Esophagus muscularis mucosa (tissue), 4 donors: ENCODE measurements at regions not wholly inside any gene's neighbourhood (a gene's known extent, or its start where the extent isn't known, plus 50 kb on each side); places are given as distances from the start of the nearest gene placed in this dataset.
"Not testable (repeated sequence)": the region's sequence is repeated elsewhere in the genome, so short reads cannot be mapped to it uniquely, and the experiment has no call there.

ENCODE experiments used
- DNase-seq: peaks from one replicate; pipeline ENCODE4 v3.0.0-alpha.2; 2017; ENCODE audit errors: extremely low spot score
- H3K27ac ChIP-seq, 4 donors: fragments of 200-600 bp; sonication (generic); replicated peaks in 1 of 4; 1 replicate in 3 of 4; 2 replicates in 1 of 4; pipeline ENCODE4 v1.5.1; 2016 to 2019; ENCODE audit warnings: mild to moderate bottlenecking in 1 of 4
- H3K27me3 ChIP-seq, 4 donors: fragments of 200-600 bp; sonication (generic); one replicate each; pipeline versions ENCODE4 v1.5.1 to v1.6.0; 2016 to 2019
- H3K36me3 ChIP-seq, 4 donors: fragments of 200-600 bp; sonication (generic); one replicate each; pipeline ENCODE4 v1.5.1; 2016 to 2019
- H3K4me1 ChIP-seq, 4 donors: fragments of 200-600 bp; sonication (generic); one replicate each; pipeline ENCODE4 v1.5.1; 2016 to 2019
- H3K4me3 ChIP-seq, 4 donors: fragments of 200-600 bp; sonication (generic); 1 replicate in 2 of 4; 2 replicates in 2 of 4; pipeline ENCODE4 v1.5.1; 2016 to 2019; ENCODE audit warnings: mild to moderate bottlenecking in 4 of 4, moderate library complexity in 1 of 4
- H3K9me3 ChIP-seq, 4 donors: fragments of 200-600 bp; sonication (generic); 1 replicate in 3 of 4; 2 replicates in 1 of 4; pipeline ENCODE4 v1.5.1; 2016 to 2019
- CTCF ChIP-seq, 3 experiments: fragments of 200-600 bp in 2 of 3; fragments of 450-650 bp in 1 of 3; sonication (generic) in 2 of 3; IDR thresholded peaks; one replicate each; pipeline ENCODE4 v1.5.1; 2017 to 2019; ENCODE audit warnings: antibody characterized with exemption in 3 of 3, mild to moderate bottlenecking in 2 of 3, moderate library complexity in 1 of 3
- EP300 ChIP-seq: sonication (generic); formaldehyde crosslinking; IDR thresholded peaks from one replicate; pipeline ENCODE4 v1.6.1; 2017; ENCODE audit warnings: antibody characterized with exemption
- POLR2A ChIP-seq: fragments of 450-650 bp; IDR thresholded peaks from one replicate; pipeline ENCODE4 v1.6.1; 2017; ENCODE audit warnings: antibody characterized with exemption, moderate library complexity, mild to moderate bottlenecking, low read depth
- POLR2AphosphoS5 ChIP-seq, 2 donors: sonication (generic); formaldehyde crosslinking; IDR thresholded peaks; one replicate each; pipeline ENCODE4 v1.6.1; 2017; ENCODE audit warnings: antibody characterized with exemption in 2 of 2
- WGBS: methylation state at CpG from one replicate; pipeline ENCODE4 v1.1.5; 2018; 5-methylcytosine and 5-hydroxymethylcytosine counted together
- intact Hi-C: fragments of 100-400 bp; cut with DNase I; formaldehyde crosslinking; loops from one replicate; pipeline ENCODE4 v1.15.1; 2023

- no peak for DNase-seq
- Histone ChIP-seq H3K4me1 (no peaks in the 10 kb centered on the region), H3K4me3 (no peak overlapping the region), H3K36me3 (no peaks in the 10 kb centered on the region), H3K9me3 (no peaks in the 10 kb centered on the region), H3K27me3 (no peaks in the 10 kb centered on the region), H3K27ac (no peak overlapping the region)
- 94% methylated on average over 5 of the region's 5 CpGs for WGBS
- TF ChIP-seq POLR2A (no peak), POLR2AphosphoS5 (IDR thresholded peaks at IDR 0.05) (no peak)
- intact Hi-C loops: no loop called here
Observed at GRCh38 chr18:70397259-70397925, 108.5 kb downstream of the SOCS6 start.

GRCh38 chr18:70395771-70396170 lies 106.9 kb downstream of the SOCS6 start:
- H3K36me3 ChIP-seq, DNase-seq, H3K27me3 ChIP-seq, H3K4me3 ChIP-seq, H3K9me3 ChIP-seq, H3K4me1 ChIP-seq, intact Hi-C loops, H3K27ac ChIP-seq: not testable (repeated sequence)
- 88% methylated on average over 4 of the region's 4 CpGs for WGBS

GRCh38 chr18:70394672-70395071 lies 105.8 kb downstream of the SOCS6 start:
- TF ChIP-seq CTCF (IDR thresholded peaks at IDR 0.05) (no peak), POLR2A (no peak), EP300 (no peak), POLR2AphosphoS5 (IDR thresholded peaks at IDR 0.05) (no peak)
- 83% methylated on average over 5 of the region's 5 CpGs for WGBS
- Histone ChIP-seq H3K4me3 (no peak overlapping the region), H3K27ac (no peak overlapping the region), H3K27me3 (no peaks in the 10 kb centered on the region), H3K4me1 (no peaks in the 10 kb centered on the region), H3K9me3 (no peaks in the 10 kb centered on the region), H3K36me3 (no peaks in the 10 kb centered on the region)
- intact Hi-C loops: no loop called here
- DNase-seq: no peak

- no peak overlapping the region for H3K4me3 ChIP-seq
- H3K36me3 ChIP-seq: no peaks in the 10 kb centered on the region
- no peak for TF ChIP-seq CTCF (IDR thresholded peaks at IDR 0.05)
- no peak for TF ChIP-seq EP300
- no peak for TF ChIP-seq POLR2A
- no peak for TF ChIP-seq POLR2AphosphoS5 (IDR thresholded peaks at IDR 0.05)
- H3K9me3 ChIP-seq: no peaks in the 10 kb centered on the region
- no peaks in the 10 kb centered on the region for H3K27me3 ChIP-seq
- no peak for DNase-seq
- WGBS: 74% methylated on average over 4 of the region's 4 CpGs
- H3K4me1 ChIP-seq: no peaks in the 10 kb centered on the region
- no peak overlapping the region for H3K27ac ChIP-seq
- intact Hi-C loops: no loop called here
Observed at GRCh38 chr18:70390371-70391090, 101.7 kb downstream of the SOCS6 start.

- H3K27me3 ChIP-seq, H3K9me3 ChIP-seq, intact Hi-C loops, DNase-seq, H3K4me1 ChIP-seq, H3K4me3 ChIP-seq, H3K27ac ChIP-seq, H3K36me3 ChIP-seq: not testable (repeated sequence)
- WGBS: 93% methylated on average over 5 of the region's 5 CpGs
Observed at GRCh38 chr18:70389036-70389435, 100.2 kb downstream of the SOCS6 start.

- no peak for DNase-seq
- TF ChIP-seq EP300 (no peak), CTCF (IDR thresholded peaks at IDR 0.05) (no peak), POLR2A (no peak), POLR2AphosphoS5 (IDR thresholded peaks at IDR 0.05) (no peak)
- H3K27ac ChIP-seq: no peak overlapping the region
- WGBS: 75% methylated on average over 1 of the region's 1 CpG
- H3K9me3 ChIP-seq: no peaks in the 10 kb centered on the region
- intact Hi-C loops: no loop called here
- H3K4me3 ChIP-seq: no peak overlapping the region
- H3K4me1 ChIP-seq: no peaks in the 10 kb centered on the region
- H3K36me3 ChIP-seq: no peaks in the 10 kb centered on the region
- H3K27me3 ChIP-seq: no peaks in the 10 kb centered on the region
Observed at GRCh38 chr18:70387027-70387426, 98.2 kb downstream of the SOCS6 start.
